Stimulated activated CD8-positive, alpha-beta memory T cell treated with anti-CD3 and anti-CD28 coated beads, Interleukin-15, amount 100 ng/mL, for 24 hours (primary cell): ENCODE measurements at regions not wholly inside any gene's neighbourhood (a gene's known extent, or its start where the extent isn't known, plus 50 kb on each side); places are given as distances from the start of the nearest gene placed in this dataset.

Experiments
- DNase-seq: peaks from one replicate; pipeline ENCODE4 v3.0.0-alpha.2; 2020; ENCODE audit warnings: low read depth

- no peak for DNase-seq
These were observed 192.0 kb downstream of the PIK3R1 start for GRCh38 chr5:68407311-68408239.

- no peak for DNase-seq
These were observed 192.9 kb downstream of the PIK3R1 start for GRCh38 chr5:68408345-68408871.

DNA sequence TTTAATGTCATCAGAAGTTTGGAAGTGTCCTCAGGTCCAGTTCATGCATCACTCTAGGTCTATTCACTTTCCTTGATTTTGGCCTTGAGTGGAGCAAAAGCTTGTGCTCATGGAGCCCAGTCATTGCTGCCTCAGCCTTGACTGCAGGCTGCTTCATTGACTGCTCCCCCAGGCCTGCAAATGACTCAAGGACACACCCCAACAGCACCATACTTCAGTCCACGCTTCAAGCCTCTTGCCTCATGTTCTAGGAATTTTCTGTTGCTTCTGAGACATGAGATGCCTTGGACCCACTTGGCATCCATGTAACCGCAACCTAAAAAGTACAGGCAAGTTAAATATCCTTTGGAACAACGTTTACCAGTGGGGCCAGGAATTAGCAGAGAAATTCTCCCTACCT is 193.7 kb downstream of the PIK3R1 start:
- DNase-seq = no peak

DNA sequence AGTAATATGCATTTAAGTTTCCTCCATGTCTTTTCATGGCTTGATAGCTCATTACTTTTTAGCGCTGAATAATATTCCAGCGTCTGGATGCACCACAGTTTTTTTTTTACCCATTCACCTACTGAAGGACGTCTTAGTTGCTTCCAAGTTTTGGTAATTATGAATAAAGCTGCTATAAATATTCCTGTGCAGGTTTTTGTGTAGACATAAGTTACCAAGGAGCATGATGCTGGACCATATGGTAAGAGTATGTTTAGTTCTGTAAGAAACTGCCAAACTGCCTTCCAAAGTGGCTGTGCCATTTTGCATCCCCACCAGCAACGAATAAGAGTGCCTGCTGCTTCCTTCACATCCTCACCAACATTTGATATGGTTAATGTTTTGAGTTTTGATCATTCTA is 195.6 kb downstream of the PIK3R1 start:
- DNase-seq = no peak

- no peak for DNase-seq
These were observed 199.9 kb downstream of the PIK3R1 start for GRCh38 chr5:68415177-68416085.

GRCh38 chr5:68416714-68417113 is 201.2 kb downstream of the PIK3R1 start:
- no peak for DNase-seq

GRCh38 chr5:68418201-68418600 is 202.6 kb downstream of the PIK3R1 start:
- DNase-seq = no peak

DNA sequence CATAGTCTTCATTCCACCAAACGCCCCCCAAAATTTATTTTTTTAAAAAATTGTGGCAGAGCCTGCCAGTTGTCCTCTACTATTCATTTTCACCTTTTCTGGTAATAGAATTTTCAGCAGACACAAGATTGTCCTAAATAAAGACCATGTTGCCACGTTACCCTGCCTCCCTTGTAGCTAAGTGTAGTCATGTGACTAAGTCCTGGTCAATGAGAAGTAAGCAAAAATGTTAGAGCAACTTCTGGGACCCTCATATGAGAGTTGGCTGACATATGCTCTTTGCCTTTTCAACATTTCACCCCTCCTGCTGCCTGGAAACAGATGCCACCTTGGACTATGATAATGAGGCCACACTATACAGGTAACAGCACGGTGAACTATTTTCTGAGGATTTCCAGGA is 203.1 kb downstream of the PIK3R1 start:
- no peak for DNase-seq

GRCh38 chr5:68419081-68419636 is 203.6 kb downstream of the PIK3R1 start:
- DNase-seq = no peak

DNA sequence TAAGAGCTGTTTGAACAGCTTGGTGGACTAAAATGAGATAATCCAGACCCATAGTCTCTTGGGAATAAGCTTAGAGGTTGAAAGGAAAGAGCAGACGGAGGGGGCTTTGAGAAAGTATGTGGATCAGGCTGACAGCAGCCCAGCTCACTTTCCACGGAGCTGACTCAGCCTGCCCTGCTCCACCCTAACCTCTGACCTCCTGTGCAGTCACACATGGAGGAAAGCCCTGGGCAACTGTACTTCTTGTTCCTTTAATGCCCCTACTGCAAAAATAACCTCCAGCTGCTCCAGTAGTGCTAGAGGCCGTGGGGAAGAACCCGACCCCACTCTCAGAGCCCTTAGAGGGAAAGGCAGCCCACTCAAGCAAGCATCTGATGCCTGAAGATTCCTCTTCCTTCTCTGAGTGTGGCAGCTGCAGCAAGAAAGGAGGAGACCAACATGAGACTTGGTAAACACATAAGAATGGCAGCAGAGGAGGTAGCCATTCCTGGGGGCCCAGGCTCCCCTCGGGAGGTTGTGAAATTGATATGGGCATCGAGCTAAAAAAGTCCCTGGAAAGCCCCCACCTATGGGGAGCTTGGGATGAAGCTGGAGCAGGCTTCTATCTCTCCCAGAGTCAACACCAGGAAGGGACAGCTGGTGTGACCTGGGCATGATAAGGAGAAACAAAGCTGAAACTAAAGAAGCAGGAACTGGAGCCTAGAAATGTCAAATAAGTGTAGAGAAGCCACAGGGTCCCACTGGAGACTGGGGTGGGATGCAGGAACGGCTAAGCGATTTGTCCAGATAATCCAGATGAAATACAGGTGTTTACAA is 204.3 kb downstream of the PIK3R1 start:
- DNase-seq = no peak

DNA sequence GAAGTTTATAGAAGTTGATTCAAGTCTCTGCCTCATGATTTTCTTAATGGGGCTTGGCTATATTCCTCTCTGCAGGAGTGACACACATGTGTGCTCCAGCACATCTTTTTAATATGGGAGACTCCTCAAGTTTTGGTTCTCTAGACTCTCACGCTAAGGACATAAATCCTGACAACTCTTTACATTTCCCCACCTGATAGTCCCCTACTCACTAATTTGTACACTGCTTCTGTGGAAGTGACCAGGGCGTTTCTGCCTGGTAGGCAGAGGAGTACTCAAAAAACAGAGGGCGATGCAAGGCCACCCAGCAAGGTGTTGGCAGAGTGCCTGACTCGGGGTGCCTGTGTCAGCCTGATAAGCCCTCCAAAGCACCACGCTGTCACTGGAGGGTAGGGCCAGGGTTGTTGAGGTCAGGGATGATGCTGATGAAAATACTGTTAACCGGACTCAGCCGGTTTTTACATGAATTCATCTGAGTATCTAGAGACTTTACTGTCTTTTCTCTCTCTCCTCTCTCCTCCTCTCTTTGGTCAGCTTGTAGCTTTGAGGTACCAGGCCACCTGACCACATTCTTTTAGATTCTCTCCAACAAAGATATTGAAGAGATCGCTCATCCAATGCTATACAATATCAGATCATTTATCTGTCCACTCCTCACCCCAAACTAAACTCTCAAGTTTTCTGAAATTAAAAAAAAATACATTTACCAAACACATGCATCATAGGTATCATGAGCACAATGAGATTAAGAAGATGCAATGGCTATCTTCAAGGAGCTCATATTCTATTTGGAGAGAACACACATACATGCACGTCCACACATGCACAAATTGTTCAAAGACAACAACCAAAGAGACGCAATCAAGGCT is 205.2 kb downstream of the PIK3R1 start:
- no peak for DNase-seq

DNA sequence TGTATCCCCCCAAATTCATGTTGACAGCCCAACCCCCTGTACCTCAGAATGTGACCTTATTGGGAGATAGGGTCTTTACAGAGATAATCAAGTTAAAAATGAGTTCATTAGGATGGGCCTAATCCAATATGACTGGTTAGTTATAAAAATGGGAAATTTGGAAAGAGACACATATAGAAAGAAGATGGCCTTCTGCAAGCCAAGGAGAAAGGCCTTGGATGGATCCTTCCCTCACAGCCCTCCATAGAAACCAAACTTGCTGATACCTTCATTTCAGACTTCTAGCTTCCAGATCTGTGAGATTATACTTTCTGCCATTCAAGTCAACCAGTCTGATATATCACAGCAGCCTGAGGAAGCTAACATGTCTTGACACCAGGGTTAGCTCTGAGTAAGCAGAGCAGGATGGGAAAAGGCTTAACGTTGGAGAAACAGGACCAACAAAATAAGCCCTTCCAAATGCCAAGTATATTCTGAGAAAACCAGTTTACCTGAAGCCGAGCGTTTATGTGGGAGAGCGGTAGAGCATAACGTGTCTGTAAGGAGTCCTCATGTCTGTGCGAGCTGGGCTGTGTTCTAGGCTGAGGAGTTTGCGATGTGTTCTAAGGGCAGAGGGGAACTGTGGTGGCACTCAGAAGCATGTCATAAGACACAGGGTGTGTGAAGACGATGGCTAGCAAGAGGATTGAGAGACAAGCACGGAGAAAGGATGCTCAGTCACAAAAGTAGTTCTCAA is 206.1 kb downstream of the PIK3R1 start:
- no peak for DNase-seq

DNA sequence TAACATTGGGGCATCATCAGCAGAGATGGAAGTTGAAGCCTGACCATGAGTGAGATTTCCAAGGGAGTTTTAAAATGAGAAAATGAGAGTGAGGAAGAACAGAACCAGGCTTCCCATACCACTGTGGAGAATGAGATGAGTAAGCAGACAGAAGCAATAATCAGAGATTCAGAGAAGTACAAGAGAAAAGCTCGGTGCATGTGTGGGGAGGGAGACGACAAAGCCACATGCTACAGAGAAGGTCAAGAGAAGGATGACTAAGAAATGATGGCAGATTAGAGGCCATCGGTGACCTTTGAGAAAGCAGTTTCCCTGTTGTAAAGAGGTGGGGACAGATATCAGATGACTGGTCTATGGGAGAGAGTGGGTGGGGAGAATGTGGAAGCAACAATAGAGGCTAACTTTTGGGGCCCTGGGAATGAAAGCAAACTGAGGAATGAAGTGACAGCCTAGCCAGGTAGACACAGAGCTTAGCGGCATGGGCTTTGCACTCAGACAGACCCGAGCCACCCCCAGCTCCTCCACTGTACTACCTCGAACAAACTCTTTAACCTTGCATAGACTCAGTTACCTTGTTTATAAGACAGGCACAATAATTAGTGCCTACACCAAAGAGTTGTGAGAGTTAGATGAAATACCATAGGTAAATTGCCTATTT is 207.7 kb downstream of the PIK3R1 start:
- DNase-seq = no peak

- no peak for DNase-seq
These were observed 209.4 kb downstream of the PIK3R1 start for GRCh38 chr5:68424799-68425537.

DNA sequence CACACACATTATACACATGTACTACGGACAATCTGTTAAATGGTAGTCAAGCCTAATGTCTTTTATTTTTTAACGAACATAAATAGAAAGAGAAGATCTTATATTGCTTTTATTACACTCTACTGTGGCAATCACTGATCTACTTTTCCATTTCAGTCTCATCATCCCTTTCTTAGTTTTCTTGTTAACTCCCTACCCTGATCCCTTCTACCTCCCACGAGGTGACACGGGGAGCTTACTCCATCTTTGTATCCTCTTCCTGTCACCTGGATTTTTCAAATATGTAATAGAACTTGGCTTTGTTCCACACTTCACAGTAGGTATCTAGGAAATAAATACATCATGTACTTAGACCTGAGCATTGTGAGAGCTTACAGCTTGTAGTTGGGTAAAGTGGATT is 211.0 kb downstream of the PIK3R1 start:
- DNase-seq = no peak

DNA sequence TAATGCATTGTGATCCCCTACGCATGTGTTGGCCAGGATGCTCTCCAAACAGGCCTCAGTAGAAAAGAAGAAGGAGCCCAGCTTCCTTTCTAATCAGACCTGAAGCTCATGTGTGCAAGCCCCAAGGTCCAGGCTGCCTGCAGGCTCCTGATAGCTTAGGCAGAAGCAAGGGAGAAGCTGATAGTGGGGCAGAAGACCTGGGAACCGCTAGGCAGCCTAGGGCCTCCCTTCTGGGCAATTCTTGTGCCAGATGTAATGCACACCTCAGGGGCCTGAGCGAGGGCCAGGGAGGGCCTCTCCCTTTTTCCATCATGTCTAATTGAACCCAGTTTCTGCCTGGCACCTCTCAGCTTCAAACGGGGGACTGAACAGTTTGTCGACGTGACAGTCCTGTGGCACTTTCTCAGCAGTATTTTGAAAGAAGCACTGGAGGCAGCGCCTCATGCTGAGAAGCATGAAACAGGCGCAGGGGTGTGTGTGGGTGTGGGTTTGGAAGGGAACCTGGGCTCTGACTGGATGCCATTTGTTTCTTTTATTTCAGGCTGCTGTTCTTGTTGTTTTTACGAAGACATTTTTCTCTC is 212.8 kb downstream of the PIK3R1 start:
- no peak for DNase-seq

- DNase-seq = no peak
These were observed 214.0 kb downstream of the PIK3R1 start for GRCh38 chr5:68429510-68429909.

DNA sequence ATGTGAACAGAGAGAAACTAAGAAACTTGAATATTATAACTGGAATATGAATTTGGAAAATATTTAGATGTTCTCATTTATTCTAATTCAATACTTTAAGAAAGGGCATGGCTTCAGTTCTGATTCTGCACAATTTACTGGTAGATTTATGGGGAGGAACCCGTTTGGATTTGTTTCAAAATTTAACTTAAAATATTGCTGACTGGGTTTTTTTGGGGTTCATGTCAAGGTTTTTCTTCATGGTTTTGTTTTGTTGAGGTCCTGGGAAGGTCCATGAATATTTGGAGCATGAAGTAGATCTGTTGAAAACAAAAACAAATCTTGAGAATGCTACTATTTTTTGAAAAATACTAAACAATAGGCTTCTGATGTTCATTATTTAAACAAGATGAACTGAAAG is 214.7 kb downstream of the PIK3R1 start:
- DNase-seq = no peak
